Smooth muscle cell (in vitro differentiated cells): ENCODE measurements at regions not wholly inside any gene's neighbourhood (a gene's known extent, or its start where the extent isn't known, plus 50 kb on each side); places are given as distances from the start of the nearest gene placed in this dataset.

Experiments
- DNase-seq: peaks from one replicate; lab custom pipeline; 2025; ENCODE audit not compliant: unreplicated experiment; lab: John Stamatoyannopoulos, UW
- H2AFZ ChIP-seq: fragments of 200-600 bp; sonication (generic); 2 replicates; pipeline ENCODE4 v1.6.0; 2016; ENCODE audit warnings: antibody characterized with exemption, low read depth, mild to moderate bottlenecking
- H3F3A ChIP-seq: fragments of 200-600 bp; sonication (generic); 2 replicates; pipeline ENCODE4 v1.6.0; 2017; ENCODE audit warnings: antibody characterized with exemption, low read depth
- H3K27ac ChIP-seq: fragments of 200-600 bp; sonication (generic); 2 replicates; pipeline ENCODE4 v1.5.1; 2016; ENCODE audit warnings: low read depth, mild to moderate bottlenecking
- H3K27me3 ChIP-seq: fragments of 200-600 bp; sonication (generic); 2 replicates; pipeline ENCODE4 v1.6.1; 2016; ENCODE audit warnings: low read depth, mild to moderate bottlenecking
- H3K36me3 ChIP-seq: fragments of 200-600 bp; sonication (generic); 2 replicates; pipeline ENCODE4 v1.5.1; 2016; ENCODE audit warnings: low read depth
- H3K4me1 ChIP-seq: fragments of 200-600 bp; sonication (generic); 2 replicates; pipeline ENCODE4 v1.5.1; 2016; ENCODE audit warnings: low read depth
- H3K4me2 ChIP-seq: fragments of 200-600 bp; sonication (generic); 2 replicates; pipeline ENCODE4 v1.6.0; 2016; ENCODE audit warnings: mild to moderate bottlenecking
- H3K4me3 ChIP-seq: fragments of 200-600 bp; sonication (generic); 2 replicates; pipeline ENCODE4 v1.5.1; 2016; ENCODE audit warnings: mild to moderate bottlenecking
- H3K79me2 ChIP-seq: fragments of 200-600 bp; sonication (generic); 2 replicates; pipeline ENCODE4 v1.6.0; 2016; ENCODE audit warnings: low read depth, mild to moderate bottlenecking
- H3K9ac ChIP-seq: fragments of 200-600 bp; sonication (generic); 2 replicates; pipeline ENCODE4 v1.6.0; 2016; ENCODE audit warnings: low read depth
- H3K9me3 ChIP-seq: fragments of 200-600 bp; sonication (generic); replicated peaks from 2 replicates; pipeline ENCODE4 v1.5.1; 2016; ENCODE audit warnings: low read depth
- H4K20me1 ChIP-seq: fragments of 200-600 bp; sonication (generic); 2 replicates; pipeline ENCODE4 v1.6.0; 2016; ENCODE audit warnings: low read depth
- CTCF ChIP-seq: fragments of 200-600 bp; sonication (generic); IDR thresholded peaks from 2 replicates; pipeline ENCODE4 v1.5.1; 2017; ENCODE audit warnings: borderline replicate concordance, mild to moderate bottlenecking, antibody characterized with exemption; ENCODE audit not compliant: insufficient read depth, poor library complexity, severe bottlenecking
- WGBS: methylation state at CpG from one replicate; pipeline ENCODE4 v1.1.7; 2016; ENCODE audit warnings: low lambda C conversion rate; 5-methylcytosine and 5-hydroxymethylcytosine counted together

GRCh38 chr3:174675406-174675805 lies 183.7 kb upstream of the NAALADL2 start:
- H3K9ac ChIP-seq, result no peak overlapping the region
- H3K4me3 ChIP-seq, result no peak overlapping the region
- no peaks in the 10 kb centered on the region for H3K9me3 ChIP-seq
- DNase-seq, result no peak
- no peaks in the 10 kb centered on the region for H3K27me3 ChIP-seq
- 87% methylated on average over 2 of the region's 2 CpGs for WGBS
- no peaks in the 10 kb centered on the region for H3K36me3 ChIP-seq
- H3K27ac ChIP-seq, result no peak overlapping the region
- H3K79me2 ChIP-seq, result no peaks in the 10 kb centered on the region
- H3F3A ChIP-seq, result no peaks in the 10 kb centered on the region
- no peak overlapping the region for H2AFZ ChIP-seq
- H3K4me1 ChIP-seq, result no peaks in the 10 kb centered on the region
- no peak for TF ChIP-seq CTCF
- no peaks in the 10 kb centered on the region for H4K20me1 ChIP-seq
- H3K4me2 ChIP-seq, result no peak overlapping the region

GRCh38 chr3:174681784-174682183 lies 177.3 kb upstream of the NAALADL2 start:
- no peaks in the 10 kb centered on the region for H3K9me3 ChIP-seq

GRCh38 chr3:174685796-174686195 lies 173.3 kb upstream of the NAALADL2 start:
- Histone ChIP-seq H3K9me3 (no peaks in the 10 kb centered on the region), H3K27me3 (no peaks in the 10 kb centered on the region), H2AFZ (no peak overlapping the region), H3K79me2 (no peaks in the 10 kb centered on the region), H3K27ac (no peak overlapping the region), H4K20me1 (no peaks in the 10 kb centered on the region), H3K9ac (no peak overlapping the region), H3K36me3 (no peaks in the 10 kb centered on the region), H3F3A (no peaks in the 10 kb centered on the region), H3K4me2 (no peak overlapping the region), H3K4me3 (no peak overlapping the region), H3K4me1 (no peaks in the 10 kb centered on the region)
- TF ChIP-seq CTCF, result no peak
- no peak for DNase-seq
- 95% methylated on average over 4 of the region's 4 CpGs for WGBS

More at GRCh38 chr3:174681784-174682183, 177.3 kb upstream of the NAALADL2 start:
- no peaks in the 10 kb centered on the region for H3K36me3 ChIP-seq
- no peaks in the 10 kb centered on the region for H3F3A ChIP-seq
- H3K4me1 ChIP-seq, result no peaks in the 10 kb centered on the region
- no peak overlapping the region for H3K27ac ChIP-seq
- no peak for DNase-seq
- no peak for TF ChIP-seq CTCF
- H3K4me2 ChIP-seq, result no peak overlapping the region
- H3K27me3 ChIP-seq, result no peaks in the 10 kb centered on the region
- no peak overlapping the region for H3K9ac ChIP-seq
- no peaks in the 10 kb centered on the region for H3K79me2 ChIP-seq
- H3K4me3 ChIP-seq, result no peak overlapping the region
- no peak overlapping the region for H2AFZ ChIP-seq
- 100% methylated on average over 1 of the region's 1 CpG for WGBS
- no peaks in the 10 kb centered on the region for H4K20me1 ChIP-seq

DNA sequence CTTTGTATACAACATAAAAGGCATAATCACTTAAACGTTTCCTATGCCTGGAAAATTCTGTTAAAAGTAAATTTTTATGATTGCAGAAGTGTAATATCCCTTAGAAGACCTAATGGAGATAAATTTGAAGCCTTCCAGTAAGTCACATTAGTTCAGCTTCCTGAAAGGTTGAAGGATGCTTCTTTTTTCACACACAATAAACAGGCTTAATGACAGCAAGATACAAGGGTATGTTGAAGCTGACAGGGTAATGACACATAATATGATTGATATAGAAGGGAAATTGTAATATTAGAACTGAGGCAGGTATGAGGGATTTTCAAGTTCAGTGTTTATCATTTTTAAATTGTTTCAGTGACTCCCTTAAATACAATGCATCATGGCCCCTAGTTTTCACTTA lies 161.8 kb upstream of the NAALADL2 start:
- no peaks in the 10 kb centered on the region for H3K4me1 ChIP-seq
- H4K20me1 ChIP-seq, result no peaks in the 10 kb centered on the region
- H3F3A ChIP-seq, result no peaks in the 10 kb centered on the region
- no peak overlapping the region for H3K4me2 ChIP-seq
- no peaks in the 10 kb centered on the region for H3K27me3 ChIP-seq
- H3K79me2 ChIP-seq, result no peaks in the 10 kb centered on the region
- TF ChIP-seq CTCF, result no peak
- no peak overlapping the region for H3K4me3 ChIP-seq
- H3K36me3 ChIP-seq, result no peaks in the 10 kb centered on the region
- no peak for DNase-seq
- H3K27ac ChIP-seq, result no peak overlapping the region
- 50% methylated on average over 1 of the region's 1 CpG for WGBS
- H3K9ac ChIP-seq, result no peak overlapping the region
- no peak overlapping the region for H2AFZ ChIP-seq
- H3K9me3 ChIP-seq, result no peaks in the 10 kb centered on the region
